Trophoblast cell (in vitro differentiated cells and primary cell): ENCODE measurements at regions not wholly inside any gene's neighbourhood (a gene's known extent, or its start where the extent isn't known, plus 50 kb on each side); places are given as distances from the start of the nearest gene placed in this dataset.

ENCODE experiments used
- DNase-seq, 2 donors: peaks; one replicate each; pipeline ENCODE4 v3.0.0-alpha.2; 2016
- H2AFZ ChIP-seq: 2 replicates; pipeline ENCODE4 v1.6.1; 2013; ENCODE audit warnings: low read length, moderate library complexity, mild to moderate bottlenecking; ENCODE audit not compliant: insufficient read depth, poor library complexity
- H2AK5ac ChIP-seq: 2 replicates; pipeline ENCODE4 v1.6.1; 2013; ENCODE audit warnings: mild to moderate bottlenecking, low read length
- H2BK120ac ChIP-seq: 2 replicates; pipeline ENCODE4 v1.6.1; 2013; ENCODE audit warnings: low read length, mild to moderate bottlenecking, moderate library complexity; ENCODE audit not compliant: insufficient read depth, poor library complexity
- H2BK12ac ChIP-seq: 2 replicates; pipeline ENCODE4 v1.6.1; 2013; ENCODE audit warnings: mild to moderate bottlenecking, low read length, moderate library complexity
- H2BK5ac ChIP-seq: 2 replicates; pipeline ENCODE4 v1.6.1; 2013; ENCODE audit warnings: low read length, low read depth, moderate library complexity, mild to moderate bottlenecking; ENCODE audit not compliant: poor library complexity
- H3K14ac ChIP-seq: 2 replicates; pipeline ENCODE4 v1.6.1; 2013; ENCODE audit warnings: mild to moderate bottlenecking, low read length
- H3K18ac ChIP-seq: 2 replicates; pipeline ENCODE4 v1.6.1; 2013; ENCODE audit warnings: mild to moderate bottlenecking, low read length
- H3K23ac ChIP-seq: 2 replicates; pipeline ENCODE4 v1.6.1; 2013; ENCODE audit warnings: low read length
- H3K27ac ChIP-seq: 2 replicates; pipeline ENCODE4 v1.5.1; 2013; ENCODE audit warnings: low read depth, mild to moderate bottlenecking, inconsistent platforms, low read length, moderate library complexity
- H3K27me3 ChIP-seq: 2 replicates; pipeline ENCODE4 v1.6.1; 2013; ENCODE audit warnings: inconsistent platforms, mild to moderate bottlenecking, low read length, moderate library complexity; ENCODE audit not compliant: insufficient read depth
- H3K36me3 ChIP-seq, 2 experiments: 1 replicate in 1 of 2; 2 replicates in 1 of 2; pipeline ENCODE4 v1.6.1; 2013; ENCODE audit warnings: low read length in 2 of 2, mild to moderate bottlenecking in 2 of 2, moderate library complexity in 1 of 2; ENCODE audit not compliant: insufficient read depth in 2 of 2, control insufficient read depth in 1 of 2
- H3K4ac ChIP-seq: 2 replicates; pipeline ENCODE4 v1.6.1; 2013; ENCODE audit warnings: low read depth, mild to moderate bottlenecking, low read length, moderate library complexity
- H3K4me1 ChIP-seq, 2 experiments: 1 replicate in 1 of 2; 2 replicates in 1 of 2; pipeline ENCODE4 v1.6.1; 2013; ENCODE audit warnings: low read length in 2 of 2, mild to moderate bottlenecking in 2 of 2, moderate library complexity in 1 of 2; ENCODE audit not compliant: insufficient read depth in 2 of 2, control insufficient read depth in 1 of 2
- H3K4me2 ChIP-seq: 2 replicates; pipeline ENCODE4 v1.6.1; 2013; ENCODE audit warnings: inconsistent platforms, mild to moderate bottlenecking, low read length, moderate library complexity
- H3K4me3 ChIP-seq: 2 replicates; pipeline ENCODE4 v1.5.1; 2013; ENCODE audit warnings: mild to moderate bottlenecking, low read depth, low read length, inconsistent platforms
- H3K79me1 ChIP-seq: one replicate; pipeline ENCODE4 v1.6.1; 2013; ENCODE audit warnings: low read length
- H3K79me2 ChIP-seq: 2 replicates; pipeline ENCODE4 v1.6.1; 2013; ENCODE audit warnings: low read length, mild to moderate bottlenecking; ENCODE audit not compliant: control insufficient read depth, insufficient read depth, poor library complexity
- H3K9ac ChIP-seq: 2 replicates; pipeline ENCODE4 v1.6.1; 2013; ENCODE audit warnings: mild to moderate bottlenecking, low read length
- H3K9me3 ChIP-seq: 2 replicates; pipeline ENCODE4 v1.6.1; 2013; ENCODE audit warnings: low read depth, mild to moderate bottlenecking, control low read depth, inconsistent platforms, low read length; ENCODE audit not compliant: insufficient read depth
- H4K12ac ChIP-seq: 2 replicates; pipeline ENCODE4 v1.6.1; 2013; ENCODE audit warnings: low read depth, mild to moderate bottlenecking, low read length, moderate library complexity
- H4K8ac ChIP-seq: 2 replicates; pipeline ENCODE4 v1.6.1; 2013; ENCODE audit warnings: low read depth, mild to moderate bottlenecking, low read length, moderate library complexity
- H4K91ac ChIP-seq: one replicate; pipeline ENCODE4 v1.6.1; 2013; ENCODE audit warnings: low read depth, mild to moderate bottlenecking, low read length, moderate library complexity
- WGBS: extraction: QIAGEN DNeasy Blood & Tissue Kit; methylation state at CpG from one replicate; pipeline ENCODE4 v1.1.7; 2013; ENCODE audit warnings: missing lambda C conversion rate; ENCODE audit not compliant: insufficient read length, insufficient coverage; ENCODE audit errors: extremely low coverage; 5-methylcytosine and 5-hydroxymethylcytosine counted together

GRCh38 chr18:49704334-49704733 lies 109.0 kb downstream of the ACAA2 start:
- no CpG with 5 or more reads among the region's 6 CpGs for WGBS

GRCh38 chr18:49701190-49701589 lies 112.1 kb downstream of the ACAA2 start:
- Histone ChIP-seq H3K14ac (no peak overlapping the region), H3K79me1 (no peaks in the 10 kb centered on the region), H2BK12ac (no peak overlapping the region), H4K91ac (no peak overlapping the region), H3K4me3 (no peak overlapping the region), H3K79me2 (no peaks in the 10 kb centered on the region), H4K8ac (no peak overlapping the region), H2AK5ac (no peak overlapping the region), H2BK120ac (no peak overlapping the region), H3K27ac (no peak overlapping the region), H3K27me3 (no peaks in the 10 kb centered on the region), H3K23ac (no peak overlapping the region), H2BK5ac (no peak overlapping the region), H3K9ac (no peak overlapping the region), H3K18ac (no peak overlapping the region), H4K12ac (no peak overlapping the region), H3K9me3 (no peaks in the 10 kb centered on the region), H2AFZ (no peak overlapping the region), H3K36me3 (no peaks in the 10 kb centered on the region), H3K4ac (no peak overlapping the region), H3K4me2 (no peak overlapping the region), H3K4me1 (peaks cover 0 to 2% of the 10 kb centered on the region in 2 experiments)
- no CpG with 5 or more reads among the region's 5 CpGs for WGBS
- no peak for DNase-seq

More at GRCh38 chr18:49704334-49704733, 109.0 kb downstream of the ACAA2 start:
- Histone ChIP-seq H2BK5ac (no peak overlapping the region), H3K18ac (no peak overlapping the region), H3K4me2 (no peak overlapping the region), H3K14ac (no peak overlapping the region), H2AFZ (no peak overlapping the region), H4K91ac (no peak overlapping the region), H3K23ac (no peak overlapping the region), H3K79me2 (no peaks in the 10 kb centered on the region), H3K36me3 (no peaks in the 10 kb centered on the region), H2AK5ac (no peak overlapping the region), H4K8ac (no peak overlapping the region), H3K9ac (no peak overlapping the region), H3K9me3 (no peaks in the 10 kb centered on the region), H4K12ac (no peak overlapping the region), H3K27ac (no peak overlapping the region), H3K27me3 (no peaks in the 10 kb centered on the region), H3K4me1 (no peaks in the 10 kb centered on the region), H2BK12ac (no peak overlapping the region), H3K4ac (no peak overlapping the region), H3K4me3 (no peak overlapping the region), H3K79me1 (no peaks in the 10 kb centered on the region), H2BK120ac (no peak overlapping the region)
- no peak for DNase-seq

DNA sequence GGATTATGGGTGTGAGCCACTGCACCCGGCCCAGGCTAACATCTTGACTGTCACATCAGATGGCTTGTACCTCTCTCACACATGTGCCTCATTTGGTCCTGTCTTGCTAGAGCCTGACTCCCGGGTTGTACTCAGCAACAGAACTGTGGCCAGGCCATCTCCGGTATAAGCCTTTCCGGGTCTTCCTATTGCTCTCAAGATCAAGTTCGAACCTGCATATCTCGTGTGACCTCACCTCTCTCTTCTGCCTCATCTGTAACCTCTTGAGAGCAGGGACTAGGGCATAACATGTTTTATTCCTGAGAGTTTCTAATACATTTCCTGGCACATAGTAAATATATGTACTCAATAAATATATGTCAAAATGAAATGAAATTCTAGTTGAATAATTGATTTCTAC lies 114.0 kb downstream of the ACAA2 start:
- Histone ChIP-seq H3K9me3 (no peaks in the 10 kb centered on the region), H3K4ac (no peak overlapping the region), H3K27me3 (no peaks in the 10 kb centered on the region)

GRCh38 chr18:49698525-49699025 lies 114.8 kb downstream of the ACAA2 start:
- Histone ChIP-seq H3K14ac (no peak overlapping the region), H2BK12ac (no peak overlapping the region), H2AK5ac (no peak overlapping the region), H3K36me3 (no peaks in the 10 kb centered on the region), H3K4ac (no peak overlapping the region), H3K4me3 (no peak overlapping the region), H3K4me1 (peaks cover 0 to 2% of the 10 kb centered on the region in 2 experiments), H2BK120ac (no peak overlapping the region), H3K9ac (no peak overlapping the region), H3K4me2 (no peak overlapping the region), H3K27ac (no peak overlapping the region), H3K79me2 (no peaks in the 10 kb centered on the region), H4K8ac (no peak overlapping the region), H3K18ac (no peak overlapping the region), H3K79me1 (no peaks in the 10 kb centered on the region), H2BK5ac (no peak overlapping the region), H3K27me3 (no peaks in the 10 kb centered on the region), H2AFZ (no peak overlapping the region), H4K91ac (no peak overlapping the region), H3K23ac (no peak overlapping the region), H3K9me3 (no peaks in the 10 kb centered on the region), H4K12ac (no peak overlapping the region)
- no peak for DNase-seq
- no CpG with 5 or more reads among the region's 4 CpGs for WGBS

More for the DNA sequence above, 114.0 kb downstream of the ACAA2 start:
- Histone ChIP-seq H3K9ac (no peak overlapping the region), H3K4me2 (no peak overlapping the region), H4K91ac (no peak overlapping the region), H3K36me3 (no peaks in the 10 kb centered on the region), H4K12ac (no peak overlapping the region), H2BK5ac (no peak overlapping the region), H2BK12ac (no peak overlapping the region), H3K14ac (no peak overlapping the region), H4K8ac (no peak overlapping the region), H3K79me2 (no peaks in the 10 kb centered on the region), H2AK5ac (no peak overlapping the region), H3K18ac (no peak overlapping the region), H3K27ac (no peak overlapping the region), H3K4me1 (peaks cover 0 to 2% of the 10 kb centered on the region in 2 experiments), H2AFZ (no peak overlapping the region), H3K4me3 (no peak overlapping the region), H3K23ac (no peak overlapping the region), H2BK120ac (no peak overlapping the region), H3K79me1 (no peaks in the 10 kb centered on the region)
- WGBS: no CpG with 5 or more reads among the region's 6 CpGs
- DNase-seq: no peak
